H9 (cell line): ENCODE measurements at regions not wholly inside any gene's neighbourhood (a gene's known extent, or its start where the extent isn't known, plus 50 kb on each side); places are given as distances from the start of the nearest gene placed in this dataset.

Experiments used
- DNase-seq: peaks from one replicate; pipeline ENCODE4 v3.0.0-alpha.2; 2017
- H2AFZ ChIP-seq: one replicate; pipeline ENCODE4 v1.6.1; 2013; ENCODE audit warnings: mild to moderate bottlenecking, low read length, control low read depth, moderate library complexity
- H2AK5ac ChIP-seq: 2 replicates; pipeline ENCODE4 v1.6.1; 2013; ENCODE audit warnings: low read length, control low read depth, mixed read lengths; ENCODE audit not compliant: insufficient read length
- H2BK120ac ChIP-seq: one replicate; pipeline ENCODE4 v1.6.1; 2013; ENCODE audit warnings: low read depth, mild to moderate bottlenecking, low read length, control low read depth, inconsistent platforms; ENCODE audit not compliant: poor library complexity, severe bottlenecking
- H2BK12ac ChIP-seq: 2 replicates; pipeline ENCODE4 v1.6.1; 2013; ENCODE audit warnings: low read length, control low read depth, mixed read lengths, low read depth; ENCODE audit not compliant: insufficient read length
- H2BK15ac ChIP-seq: 2 replicates; pipeline ENCODE4 v1.6.1; 2013; ENCODE audit warnings: low read depth, low read length, control low read depth
- H2BK20ac ChIP-seq: one replicate; pipeline ENCODE4 v1.6.1; 2013; ENCODE audit warnings: low read depth, mild to moderate bottlenecking, low read length, control low read depth, inconsistent platforms; ENCODE audit not compliant: poor library complexity, severe bottlenecking
- H2BK5ac ChIP-seq: 2 replicates; pipeline ENCODE4 v1.6.1; 2013; ENCODE audit warnings: low read length, control low read depth, mixed read lengths; ENCODE audit not compliant: insufficient read length
- H3K14ac ChIP-seq: 2 replicates; pipeline ENCODE4 v1.6.1; 2013; ENCODE audit warnings: low read length, control low read depth; ENCODE audit not compliant: insufficient read depth
- H3K18ac ChIP-seq: 2 replicates; pipeline ENCODE4 v1.6.1; 2013; ENCODE audit warnings: low read depth, mild to moderate bottlenecking, mixed read lengths, low read length, control low read depth; ENCODE audit not compliant: insufficient read length
- H3K23ac ChIP-seq: 2 replicates; pipeline ENCODE4 v1.6.1; 2013; ENCODE audit warnings: low read length, control low read depth, mixed read lengths, low read depth; ENCODE audit not compliant: insufficient read length
- H3K23me2 ChIP-seq: 2 replicates; pipeline ENCODE4 v1.6.1; 2013; ENCODE audit warnings: low read depth, mild to moderate bottlenecking, mixed read lengths, low read length, control low read depth; ENCODE audit not compliant: insufficient read length, poor library complexity, severe bottlenecking
- H3K27ac ChIP-seq: 2 replicates; pipeline ENCODE4 v1.5.1; 2013; ENCODE audit warnings: low read length, control low read depth, mixed read lengths, low read depth; ENCODE audit not compliant: insufficient read length
- H3K27me3 ChIP-seq: 2 replicates; pipeline ENCODE4 v1.6.1; 2013; ENCODE audit warnings: low read length, control low read depth, inconsistent platforms; ENCODE audit not compliant: insufficient read depth
- H3K4ac ChIP-seq: 2 replicates; pipeline ENCODE4 v1.6.1; 2013; ENCODE audit warnings: low read depth, mild to moderate bottlenecking, control low read depth, inconsistent platforms, low read length, moderate library complexity
- H3K4me1 ChIP-seq: 2 replicates; pipeline ENCODE4 v1.6.1; 2013; ENCODE audit warnings: low read length, control low read depth, inconsistent platforms; ENCODE audit not compliant: insufficient read depth
- H3K4me2 ChIP-seq: 2 replicates; pipeline ENCODE4 v1.6.1; 2013; ENCODE audit warnings: low read length, control low read depth, mixed read lengths; ENCODE audit not compliant: insufficient read length, insufficient read depth
- H3K56ac ChIP-seq: 2 replicates; pipeline ENCODE4 v1.6.1; 2013; ENCODE audit warnings: low read depth, mild to moderate bottlenecking, mixed read lengths, low read length, control low read depth; ENCODE audit not compliant: insufficient read length
- H3K79me1 ChIP-seq: 2 replicates; pipeline ENCODE4 v1.6.1; 2013; ENCODE audit warnings: low read depth, mild to moderate bottlenecking, moderate library complexity, low read length, control low read depth, inconsistent platforms; ENCODE audit not compliant: insufficient read depth, poor library complexity, severe bottlenecking
- H3K79me2 ChIP-seq: 2 replicates; pipeline ENCODE4 v1.6.1; 2013; ENCODE audit warnings: low read length, control low read depth, inconsistent platforms; ENCODE audit not compliant: insufficient read depth
- H3K9ac ChIP-seq: 2 replicates; pipeline ENCODE4 v1.6.1; 2013; ENCODE audit warnings: low read length, control low read depth, mixed read lengths; ENCODE audit not compliant: insufficient read length; ENCODE audit errors: extremely low read depth
- H3K9me3 ChIP-seq: one replicate; pipeline ENCODE4 v1.6.1; 2013; ENCODE audit warnings: low read depth, low read length, inconsistent platforms; ENCODE audit not compliant: control insufficient read depth
- H3T11ph ChIP-seq: one replicate; pipeline ENCODE4 v1.6.1; 2013; ENCODE audit warnings: mild to moderate bottlenecking, low read length, control low read depth, inconsistent platforms
- H4K20me1 ChIP-seq: one replicate; pipeline ENCODE4 v1.6.1; 2013; ENCODE audit not compliant: control insufficient read depth, insufficient read length, insufficient read depth
- H4K5ac ChIP-seq: 2 replicates; pipeline ENCODE4 v1.6.1; 2013; ENCODE audit warnings: low read depth, mild to moderate bottlenecking, mixed read lengths, low read length, control low read depth; ENCODE audit not compliant: insufficient read length
- H4K8ac ChIP-seq: replicated peaks from 2 replicates; pipeline ENCODE4 v1.6.1; 2013; ENCODE audit warnings: low read length, control low read depth, mixed read lengths, low read depth; ENCODE audit not compliant: insufficient read length
- H4K91ac ChIP-seq: 2 replicates; pipeline ENCODE4 v1.6.1; 2013; ENCODE audit warnings: low read depth, mild to moderate bottlenecking, moderate library complexity, mixed read lengths, low read length, control low read depth; ENCODE audit not compliant: insufficient read length
- H3K27ac Mint-ChIP-seq, 3 experiments: 2 replicates in 2 of 3; 3 replicates in 1 of 3; pipeline ENCODE4 v1.8.0; 2020 to 2021; ENCODE audit warnings: mixed read lengths in 3 of 3, mild to moderate bottlenecking in 1 of 3, moderate library complexity in 1 of 3
- H3K27me3 Mint-ChIP-seq: 2 replicates; pipeline ENCODE4 v1.8.0; 2021; ENCODE audit warnings: low read depth, mild to moderate bottlenecking, moderate library complexity, mixed read lengths
- H3K36me3 Mint-ChIP-seq, 3 experiments: 2 replicates in 2 of 3; 3 replicates in 1 of 3; pipeline ENCODE4 v1.8.0; 2020 to 2021; ENCODE audit warnings: low read depth in 3 of 3, mixed read lengths in 3 of 3; ENCODE audit not compliant: insufficient read depth in 1 of 3
- H3K4me1 Mint-ChIP-seq, 2 experiments: 2 replicates each; pipeline ENCODE4 v1.8.0; 2020; ENCODE audit warnings: mixed read lengths in 2 of 2
- H3K4me3 Mint-ChIP-seq, 2 experiments: 2 replicates in 1 of 2; 3 replicates in 1 of 2; pipeline ENCODE4 v1.8.0; 2020 to 2021; ENCODE audit warnings: mild to moderate bottlenecking in 2 of 2, mixed read lengths in 2 of 2, moderate library complexity in 1 of 2
- H3K9me3 Mint-ChIP-seq, 2 experiments: 2 replicates in 1 of 2; 3 replicates in 1 of 2; pipeline ENCODE4 v1.8.0; 2020; ENCODE audit warnings: mild to moderate bottlenecking in 2 of 2, mixed read lengths in 2 of 2, moderate library complexity in 1 of 2
- WGBS: extraction: QIAGEN DNeasy Blood & Tissue Kit; methylation state at CpG from one replicate; pipeline ENCODE4 v1.1.7; 2013; ENCODE audit warnings: missing lambda C conversion rate, low lambda C conversion rate, mixed read lengths; ENCODE audit not compliant: insufficient read length; ENCODE audit errors: extremely low coverage; 5-methylcytosine and 5-hydroxymethylcytosine counted together
- TF ChIP-seq, protein P1 (sequence below): fragments of 200-600 bp; sonication (generic); conservative IDR thresholded peaks from 3 replicates; pipeline ENCODE4 v1.8.0; 2021; ENCODE audit warnings: antibody characterized with exemption, mild to moderate bottlenecking

- Histone ChIP-seq H3K18ac (no peak overlapping the region), H2AFZ (no peak overlapping the region), H3K23me2 (no peaks in the 10 kb centered on the region), H3K9ac (no peak overlapping the region), H2BK120ac (no peak overlapping the region), H2BK15ac (no peak overlapping the region), H3K4me2 (no peak overlapping the region), H3K79me1 (no peaks in the 10 kb centered on the region), H2BK12ac (no peak overlapping the region), H4K5ac (no peak overlapping the region), H3K56ac (no peak overlapping the region), H3K14ac (no peak overlapping the region), H2BK5ac (no peak overlapping the region), H3K27me3 (no peaks in the 10 kb centered on the region), H3K9me3 (no peaks in the 10 kb centered on the region), H3K23ac (no peak overlapping the region), H2AK5ac (no peak overlapping the region), H4K91ac (no peak overlapping the region), H3T11ph (no peak overlapping the region), H3K4me1 (no peaks in the 10 kb centered on the region), H4K8ac (no peak overlapping the region), H4K20me1 (no peaks in the 10 kb centered on the region), H3K27ac (no peak overlapping the region), H3K4ac (no peak overlapping the region), H2BK20ac (no peak overlapping the region), H3K79me2 (no peaks in the 10 kb centered on the region; the same call in 1 of the 2 replicates)
- Mint-ChIP-seq H3K9me3 (no peaks in the 10 kb centered on the region), H3K4me1 (peaks cover 14% of the 10 kb centered on the region in 2 experiments), H3K4me3 (no peak overlapping the region), H3K36me3 (no peaks in the 10 kb centered on the region), H3K27me3 (no peaks in the 10 kb centered on the region), H3K27ac (peak overlapping the region in 1 of 3 experiments; percentile 22; a peak in 1 of 7 replicates)
- WGBS, result no CpG with 5 or more reads among the region's 3 CpGs
- no peak for DNase-seq
- TF ChIP-seq, protein P1, sequence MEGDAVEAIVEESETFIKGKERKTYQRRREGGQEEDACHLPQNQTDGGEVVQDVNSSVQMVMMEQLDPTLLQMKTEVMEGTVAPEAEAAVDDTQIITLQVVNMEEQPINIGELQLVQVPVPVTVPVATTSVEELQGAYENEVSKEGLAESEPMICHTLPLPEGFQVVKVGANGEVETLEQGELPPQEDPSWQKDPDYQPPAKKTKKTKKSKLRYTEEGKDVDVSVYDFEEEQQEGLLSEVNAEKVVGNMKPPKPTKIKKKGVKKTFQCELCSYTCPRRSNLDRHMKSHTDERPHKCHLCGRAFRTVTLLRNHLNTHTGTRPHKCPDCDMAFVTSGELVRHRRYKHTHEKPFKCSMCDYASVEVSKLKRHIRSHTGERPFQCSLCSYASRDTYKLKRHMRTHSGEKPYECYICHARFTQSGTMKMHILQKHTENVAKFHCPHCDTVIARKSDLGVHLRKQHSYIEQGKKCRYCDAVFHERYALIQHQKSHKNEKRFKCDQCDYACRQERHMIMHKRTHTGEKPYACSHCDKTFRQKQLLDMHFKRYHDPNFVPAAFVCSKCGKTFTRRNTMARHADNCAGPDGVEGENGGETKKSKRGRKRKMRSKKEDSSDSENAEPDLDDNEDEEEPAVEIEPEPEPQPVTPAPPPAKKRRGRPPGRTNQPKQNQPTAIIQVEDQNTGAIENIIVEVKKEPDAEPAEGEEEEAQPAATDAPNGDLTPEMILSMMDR, result no peak
Observed at GRCh38 chr3:181534781-181535221, 176.9 kb upstream of the SOX2 start.
